HEK293 (cell line): ENCODE measurements at regions not wholly inside any gene's neighbourhood (a gene's known extent, or its start where the extent isn't known, plus 50 kb on each side); places are given as distances from the start of the nearest gene placed in this dataset.

ENCODE experiments used
- CTCF ChIP-seq: fragments of 450-650 bp; formaldehyde crosslinking; IDR thresholded peaks from 2 replicates; pipeline ENCODE4 v1.5.1; 2016; ENCODE audit warnings: missing biosample characterization, missing genetic modification characterization
- KLF16 ChIP-seq: fragments of 450-650 bp; formaldehyde crosslinking; IDR thresholded peaks from 2 replicates; pipeline ENCODE4 v1.5.1; 2017; ENCODE audit warnings: missing biosample characterization, missing genetic modification characterization
- PRDM10 ChIP-seq: fragments of 450-650 bp; formaldehyde crosslinking; IDR thresholded peaks from 2 replicates; pipeline ENCODE4 v1.5.1; 2016; ENCODE audit warnings: missing biosample characterization, missing genetic modification characterization
- PRDM4 ChIP-seq: fragments of 450-650 bp; formaldehyde crosslinking; IDR thresholded peaks from 2 replicates; pipeline ENCODE4 v1.5.1; 2017; ENCODE audit warnings: missing biosample characterization, missing genetic modification characterization
- ZBTB7A ChIP-seq: fragments of 450-650 bp; formaldehyde crosslinking; IDR thresholded peaks from 2 replicates; pipeline ENCODE4 v1.5.1; 2016; ENCODE audit warnings: low read depth, missing biosample characterization, missing genetic modification characterization
- ZNF660 ChIP-seq: fragments of 450-650 bp; IDR thresholded peaks from 2 replicates; pipeline ENCODE4 v1.5.1; 2018; ENCODE audit warnings: missing biosample characterization, mild to moderate bottlenecking, missing genetic modification characterization
- TF ChIP-seq, protein P1 (sequence below): fragments of 450-650 bp; formaldehyde crosslinking; IDR thresholded peaks from 2 replicates; pipeline ENCODE4 v1.5.1; 2016; ENCODE audit warnings: missing biosample characterization, missing genetic modification characterization

DNA sequence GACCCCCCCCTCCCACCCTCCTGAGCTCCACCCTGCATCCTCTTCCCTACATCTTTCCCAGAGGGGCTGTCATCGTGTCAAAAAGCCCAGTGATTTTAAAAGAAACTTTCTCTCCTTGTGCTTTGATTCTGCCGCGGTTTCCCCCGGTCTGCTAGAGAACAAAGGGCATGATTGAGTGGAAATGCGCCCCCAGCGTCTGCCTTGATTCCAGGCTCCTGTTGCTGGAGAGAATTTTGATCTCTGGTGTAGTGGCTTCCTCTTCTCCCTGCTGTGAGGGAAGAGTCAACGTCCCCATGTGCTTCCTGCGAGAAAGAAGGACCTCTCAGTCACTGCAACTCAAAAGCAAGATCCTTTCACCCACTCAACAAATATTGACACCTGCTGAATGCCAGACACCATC, 61.9 kb upstream of the RAPGEF1 start:
- TF ChIP-seq PRDM4, result no peak
- no peak for TF ChIP-seq CTCF (tag by site-specific recombination)
- TF ChIP-seq ZBTB7A, result no peak
- no peak for TF ChIP-seq ZNF660 (tag by site-specific recombination)
- no peak for TF ChIP-seq KLF16 (tag by site-specific recombination)
- TF ChIP-seq, protein P1, sequence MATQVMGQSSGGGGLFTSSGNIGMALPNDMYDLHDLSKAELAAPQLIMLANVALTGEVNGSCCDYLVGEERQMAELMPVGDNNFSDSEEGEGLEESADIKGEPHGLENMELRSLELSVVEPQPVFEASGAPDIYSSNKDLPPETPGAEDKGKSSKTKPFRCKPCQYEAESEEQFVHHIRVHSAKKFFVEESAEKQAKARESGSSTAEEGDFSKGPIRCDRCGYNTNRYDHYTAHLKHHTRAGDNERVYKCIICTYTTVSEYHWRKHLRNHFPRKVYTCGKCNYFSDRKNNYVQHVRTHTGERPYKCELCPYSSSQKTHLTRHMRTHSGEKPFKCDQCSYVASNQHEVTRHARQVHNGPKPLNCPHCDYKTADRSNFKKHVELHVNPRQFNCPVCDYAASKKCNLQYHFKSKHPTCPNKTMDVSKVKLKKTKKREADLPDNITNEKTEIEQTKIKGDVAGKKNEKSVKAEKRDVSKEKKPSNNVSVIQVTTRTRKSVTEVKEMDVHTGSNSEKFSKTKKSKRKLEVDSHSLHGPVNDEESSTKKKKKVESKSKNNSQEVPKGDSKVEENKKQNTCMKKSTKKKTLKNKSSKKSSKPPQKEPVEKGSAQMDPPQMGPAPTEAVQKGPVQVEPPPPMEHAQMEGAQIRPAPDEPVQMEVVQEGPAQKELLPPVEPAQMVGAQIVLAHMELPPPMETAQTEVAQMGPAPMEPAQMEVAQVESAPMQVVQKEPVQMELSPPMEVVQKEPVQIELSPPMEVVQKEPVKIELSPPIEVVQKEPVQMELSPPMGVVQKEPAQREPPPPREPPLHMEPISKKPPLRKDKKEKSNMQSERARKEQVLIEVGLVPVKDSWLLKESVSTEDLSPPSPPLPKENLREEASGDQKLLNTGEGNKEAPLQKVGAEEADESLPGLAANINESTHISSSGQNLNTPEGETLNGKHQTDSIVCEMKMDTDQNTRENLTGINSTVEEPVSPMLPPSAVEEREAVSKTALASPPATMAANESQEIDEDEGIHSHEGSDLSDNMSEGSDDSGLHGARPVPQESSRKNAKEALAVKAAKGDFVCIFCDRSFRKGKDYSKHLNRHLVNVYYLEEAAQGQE, result no peak
- no peak for TF ChIP-seq PRDM10 (tag by site-specific recombination)
